ENCODE measurements at regions not wholly inside any gene's neighbourhood (a gene's known extent, or its start where the extent isn't known, plus 50 kb on each side); places are given as distances from the start of the nearest gene placed in this dataset.

GRCh38 chr1:203934651-203935050 is 73.3 kb downstream of the SNRPE start:
- TF ChIP-seq, protein P1, sequence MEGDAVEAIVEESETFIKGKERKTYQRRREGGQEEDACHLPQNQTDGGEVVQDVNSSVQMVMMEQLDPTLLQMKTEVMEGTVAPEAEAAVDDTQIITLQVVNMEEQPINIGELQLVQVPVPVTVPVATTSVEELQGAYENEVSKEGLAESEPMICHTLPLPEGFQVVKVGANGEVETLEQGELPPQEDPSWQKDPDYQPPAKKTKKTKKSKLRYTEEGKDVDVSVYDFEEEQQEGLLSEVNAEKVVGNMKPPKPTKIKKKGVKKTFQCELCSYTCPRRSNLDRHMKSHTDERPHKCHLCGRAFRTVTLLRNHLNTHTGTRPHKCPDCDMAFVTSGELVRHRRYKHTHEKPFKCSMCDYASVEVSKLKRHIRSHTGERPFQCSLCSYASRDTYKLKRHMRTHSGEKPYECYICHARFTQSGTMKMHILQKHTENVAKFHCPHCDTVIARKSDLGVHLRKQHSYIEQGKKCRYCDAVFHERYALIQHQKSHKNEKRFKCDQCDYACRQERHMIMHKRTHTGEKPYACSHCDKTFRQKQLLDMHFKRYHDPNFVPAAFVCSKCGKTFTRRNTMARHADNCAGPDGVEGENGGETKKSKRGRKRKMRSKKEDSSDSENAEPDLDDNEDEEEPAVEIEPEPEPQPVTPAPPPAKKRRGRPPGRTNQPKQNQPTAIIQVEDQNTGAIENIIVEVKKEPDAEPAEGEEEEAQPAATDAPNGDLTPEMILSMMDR (IDR thresholded peaks at IDR 0.05), result no peak
- TF ChIP-seq POLR2A (IDR thresholded peaks at IDR 0.05) (no peak), POLR2AphosphoS5 (IDR thresholded peaks at IDR 0.05) (no peak), EP300 (IDR thresholded peaks at IDR 0.05) (no peak)

Data from gastroesophageal sphincter (tissue), 3 donors.